DMS 273 (cell line): ENCODE measurements at regions not wholly inside any gene's neighbourhood (a gene's known extent, or its start where the extent isn't known, plus 50 kb on each side); places are given as distances from the start of the nearest gene placed in this dataset.
"Not testable (repeated sequence)": the region's sequence is repeated elsewhere in the genome, so short reads cannot be mapped to it uniquely, and the experiment has no call there.

Experiments
- DNase-seq: peaks from one replicate; lab custom pipeline; 2025; ENCODE audit not compliant: unreplicated experiment; lab: John Stamatoyannopoulos, UW

- DNase-seq: no peak
These were observed 206.4 kb downstream of the BLID start for GRCh38 chr11:121909596-121909995.

- no peak for DNase-seq
These were observed 208.6 kb downstream of the BLID start for GRCh38 chr11:121907379-121907778.

GRCh38 chr11:121904148-121904547 is 211.9 kb downstream of the BLID start:
- DNase-seq: no peak

- DNase-seq: no peak
These were observed 214.1 kb downstream of the BLID start for GRCh38 chr11:121901886-121902285.

GRCh38 chr11:121901417-121901816 is 214.6 kb downstream of the BLID start:
- DNase-seq: not testable (repeated sequence)

GRCh38 chr11:121899520-121899919 is 216.5 kb downstream of the BLID start:
- no peak for DNase-seq

- DNase-seq: no peak
These were observed 217.1 kb downstream of the BLID start for GRCh38 chr11:121898903-121899302.

- no peak for DNase-seq
These were observed 220.1 kb downstream of the BLID start for GRCh38 chr11:121895919-121896318.

GRCh38 chr11:121894581-121894980 is 221.4 kb downstream of the BLID start:
- DNase-seq: no peak

- DNase-seq: no peak
These were observed 223.2 kb downstream of the BLID start for GRCh38 chr11:121892863-121893262.

GRCh38 chr11:121892131-121892681 is 223.8 kb downstream of the BLID start:
- DNase-seq: peak; percentile 8

- DNase-seq: no peak
These were observed 225.0 kb downstream of the BLID start for GRCh38 chr11:121890946-121891515.

- DNase-seq: no peak
These were observed 225.6 kb downstream of the BLID start for GRCh38 chr11:121890377-121890776.

GRCh38 chr11:121889931-121890330 is 226.1 kb downstream of the BLID start:
- DNase-seq: no peak

GRCh38 chr11:121889186-121889585 is 226.8 kb downstream of the BLID start:
- DNase-seq: no peak

GRCh38 chr11:121887976-121888557 is 227.9 kb downstream of the BLID start:
- no peak for DNase-seq

GRCh38 chr11:121887569-121887968 is 228.4 kb downstream of the BLID start:
- no peak for DNase-seq

- peak; percentile 56 for DNase-seq
These were observed 229.0 kb downstream of the BLID start for GRCh38 chr11:121886996-121887395.

- DNase-seq: peak; percentile 81
These were observed 229.8 kb downstream of the BLID start for GRCh38 chr11:121886005-121886734.

GRCh38 chr11:121884626-121885025 is 231.4 kb downstream of the BLID start:
- no peak for DNase-seq

- DNase-seq: no peak
These were observed 234.2 kb downstream of the BLID start for GRCh38 chr11:121881806-121882205.

GRCh38 chr11:121877152-121877551 is 238.9 kb downstream of the BLID start:
- no peak for DNase-seq
